B cell (primary cell): ENCODE measurements at regions not wholly inside any gene's neighbourhood (a gene's known extent, or its start where the extent isn't known, plus 50 kb on each side); places are given as distances from the start of the nearest gene placed in this dataset.

Source experiments
- ATAC-seq: fragments of 200-7000 bp; cut with Tn5 transposase; one replicate; pipeline ENCODE4 v1.10.0; 2021; ENCODE audit warnings: low read depth, mild to moderate bottlenecking, moderate number of reproducible peaks, moderate library complexity
- CTCF ChIA-PET: fragments of 350-600 bp; sonication (Branson Sonifier 250); formaldehyde crosslinking; loops from one replicate; lab custom pipeline; 2021; ENCODE audit warnings: antibody characterized with exemption, inconsistent platforms; lab: Charles Lee
- POLR2A ChIA-PET: fragments of 350-600 bp; sonication (Branson Sonifier 250); formaldehyde crosslinking; loops from one replicate; lab custom pipeline; 2021; ENCODE audit warnings: antibody characterized with exemption; lab: Charles Lee
- DNase-seq: peaks from one replicate; pipeline ENCODE4 v3.0.0; 2013
- H2AFZ ChIP-seq: 2 replicates; pipeline ENCODE4 v1.6.1; 2012; ENCODE audit warnings: mild to moderate bottlenecking, low read depth, low read length; ENCODE audit not compliant: insufficient read depth, poor library complexity, severe bottlenecking
- H3K27ac ChIP-seq, 2 donors: 1 replicate in 1 of 2; 2 replicates in 1 of 2; pipeline ENCODE4 v1.5.1; 2012 to 2013; ENCODE audit warnings: low read length in 2 of 2, mild to moderate bottlenecking in 2 of 2, moderate library complexity in 1 of 2
- H3K27me3 ChIP-seq, 4 experiments: fragments of 200-600 bp in 1 of 4; sonication (generic) in 1 of 4; replicated peaks in 1 of 4; 1 replicate in 2 of 4; 2 replicates in 2 of 4; pipeline versions ENCODE4 v1.6.1 to v1.7.0; 2013 to 2016; ENCODE audit warnings: low read length in 3 of 4, mild to moderate bottlenecking in 2 of 4, mixed read lengths in 1 of 4, moderate library complexity in 1 of 4; ENCODE audit not compliant: insufficient read depth in 4 of 4, control insufficient read depth in 3 of 4; ENCODE audit errors: control extremely low read depth in 1 of 4
- H3K36me3 ChIP-seq, 2 experiments: replicated peaks in 1 of 2; 1 replicate in 1 of 2; 2 replicates in 1 of 2; pipeline versions ENCODE4 v1.6.1 to v1.7.1; 2013; ENCODE audit warnings: low read length in 1 of 2; ENCODE audit not compliant: insufficient read depth in 2 of 2, control insufficient read depth in 1 of 2; ENCODE audit errors: control extremely low read depth in 1 of 2, extremely low read depth in 1 of 2
- H3K4me1 ChIP-seq, 2 donors: fragments of 200-600 bp in 1 of 2; sonication (generic) in 1 of 2; 1 replicate in 1 of 2; 2 replicates in 1 of 2; pipeline versions ENCODE4 v1.5.1 to v1.6.1; 2013 to 2017; ENCODE audit warnings: low read length in 2 of 2; ENCODE audit not compliant: control insufficient read depth in 2 of 2, insufficient read depth in 2 of 2
- H3K4me2 ChIP-seq: replicated peaks from 2 replicates; pipeline ENCODE3; 2012; ENCODE audit warnings: mild to moderate bottlenecking, low read depth, low read length; ENCODE audit not compliant: poor library complexity, severe bottlenecking
- H3K4me3 ChIP-seq, 5 experiments: fragments of 200-600 bp in 1 of 5; sonication (generic) in 1 of 5; 1 replicate in 3 of 5; 2 replicates in 2 of 5; pipeline versions ENCODE4 v1.5.1 to v1.7.0; 2011 to 2016; ENCODE audit warnings: low read length in 4 of 5, mild to moderate bottlenecking in 4 of 5, low read depth in 2 of 5, control low read depth in 1 of 5, moderate library complexity in 1 of 5; ENCODE audit not compliant: insufficient read depth in 1 of 5; ENCODE audit errors: control extremely low read depth in 1 of 5, extremely low read depth in 1 of 5
- H3K79me2 ChIP-seq: fragments of 200-600 bp; sonication (generic); one replicate; pipeline ENCODE4 v1.6.0; 2016; ENCODE audit warnings: low read length; ENCODE audit not compliant: control insufficient read depth, insufficient read depth
- H3K9ac ChIP-seq: fragments of 200-600 bp; sonication (generic); 2 replicates; pipeline ENCODE4 v1.6.1; 2017; ENCODE audit warnings: mild to moderate bottlenecking, low read length, moderate library complexity
- H3K9me3 ChIP-seq, 3 donors: one replicate each; pipeline versions ENCODE4 v1.6.1 to v1.7.1; 2013; ENCODE audit warnings: low read length in 2 of 3; ENCODE audit not compliant: control insufficient read depth in 2 of 3, insufficient read depth in 1 of 3; ENCODE audit errors: control extremely low read depth in 1 of 3
- H4K20me1 ChIP-seq: 2 replicates; pipeline ENCODE4 v1.6.0; 2012; ENCODE audit warnings: mild to moderate bottlenecking, low read length; ENCODE audit not compliant: insufficient read depth, control insufficient read depth, poor library complexity, severe bottlenecking
- H3K27ac Mint-ChIP-seq: one replicate; pipeline ENCODE4 v1.8.0; 2021; ENCODE audit warnings: mixed read lengths
- H3K27me3 Mint-ChIP-seq: one replicate; pipeline ENCODE4 v1.8.0; 2021; ENCODE audit warnings: mixed read lengths
- H3K4me1 Mint-ChIP-seq: one replicate; pipeline ENCODE4 v1.8.0; 2021; ENCODE audit warnings: mixed read lengths
- H3K4me3 Mint-ChIP-seq: one replicate; pipeline ENCODE4 v1.8.0; 2021; ENCODE audit warnings: mixed read lengths
- H3K9me3 Mint-ChIP-seq: one replicate; pipeline ENCODE4 v1.8.0; 2022; ENCODE audit warnings: mixed read lengths; ENCODE audit not compliant: insufficient read depth
- EZH2 ChIP-seq: IDR thresholded peaks from 2 replicates; pipeline ENCODE4 v1.6.1; 2012; ENCODE audit warnings: borderline replicate concordance, low read depth, mild to moderate bottlenecking, moderate library complexity, low read length; ENCODE audit not compliant: insufficient read depth, poor library complexity, severe bottlenecking
- WGBS: methylation state at CpG from one replicate; pipeline ENCODE4 v1.1.5; 2013; ENCODE audit warnings: missing lambda C conversion rate; ENCODE audit not compliant: insufficient coverage; 5-methylcytosine and 5-hydroxymethylcytosine counted together
- intact Hi-C: fragments of 100-400 bp; cut with micrococcal nuclease; formaldehyde crosslinking; loops from one replicate; pipeline ENCODE4 v1.10.0; 2022
- TF ChIP-seq, protein P1 (sequence below): fragments of 200-600 bp; IDR thresholded peaks from one replicate; pipeline ENCODE4 v1.8.0; 2022; ENCODE audit warnings: antibody characterized with exemption, mild to moderate bottlenecking

GRCh38 chr4:175066923-175067627 is 148.9 kb downstream of the ADAM29 start:
- no peak for DNase-seq
- H3K4me3 ChIP-seq, result no peak overlapping the region
- Mint-ChIP-seq H3K27me3 (no peaks in the 10 kb centered on the region), H3K27ac (no peak overlapping the region), H3K9me3 (no peaks in the 10 kb centered on the region), H3K4me1 (peaks cover 5% of the 10 kb centered on the region), H3K4me3 (no peak overlapping the region)
- intact Hi-C loops, result no loop called here
- WGBS, result 48% methylated on average over 2 of the region's 3 CpGs
- H3K9me3 ChIP-seq, result peaks cover 0 to 6% (median 0%) of the 10 kb centered on the region in 3 donors
- no peak overlapping the region for H3K4me2 ChIP-seq
- no peak overlapping the region for H3K27ac ChIP-seq
- H3K79me2 ChIP-seq, result no peaks in the 10 kb centered on the region
- ChIA-PET CTCF (no interaction called here), POLR2A (no interaction called here)
- peak; percentile 31 for ATAC-seq
- no peaks in the 10 kb centered on the region for H4K20me1 ChIP-seq
- no peaks in the 10 kb centered on the region for H3K36me3 ChIP-seq
- H2AFZ ChIP-seq, result no peak overlapping the region
- H3K27me3 ChIP-seq, result no peaks in the 10 kb centered on the region
- no peaks in the 10 kb centered on the region for H3K4me1 ChIP-seq
- H3K9ac ChIP-seq, result no peak overlapping the region
- no peak for TF ChIP-seq EZH2
- TF ChIP-seq, protein P1, sequence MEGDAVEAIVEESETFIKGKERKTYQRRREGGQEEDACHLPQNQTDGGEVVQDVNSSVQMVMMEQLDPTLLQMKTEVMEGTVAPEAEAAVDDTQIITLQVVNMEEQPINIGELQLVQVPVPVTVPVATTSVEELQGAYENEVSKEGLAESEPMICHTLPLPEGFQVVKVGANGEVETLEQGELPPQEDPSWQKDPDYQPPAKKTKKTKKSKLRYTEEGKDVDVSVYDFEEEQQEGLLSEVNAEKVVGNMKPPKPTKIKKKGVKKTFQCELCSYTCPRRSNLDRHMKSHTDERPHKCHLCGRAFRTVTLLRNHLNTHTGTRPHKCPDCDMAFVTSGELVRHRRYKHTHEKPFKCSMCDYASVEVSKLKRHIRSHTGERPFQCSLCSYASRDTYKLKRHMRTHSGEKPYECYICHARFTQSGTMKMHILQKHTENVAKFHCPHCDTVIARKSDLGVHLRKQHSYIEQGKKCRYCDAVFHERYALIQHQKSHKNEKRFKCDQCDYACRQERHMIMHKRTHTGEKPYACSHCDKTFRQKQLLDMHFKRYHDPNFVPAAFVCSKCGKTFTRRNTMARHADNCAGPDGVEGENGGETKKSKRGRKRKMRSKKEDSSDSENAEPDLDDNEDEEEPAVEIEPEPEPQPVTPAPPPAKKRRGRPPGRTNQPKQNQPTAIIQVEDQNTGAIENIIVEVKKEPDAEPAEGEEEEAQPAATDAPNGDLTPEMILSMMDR, result no peak

- Histone ChIP-seq H3K36me3 (no peaks in the 10 kb centered on the region), H4K20me1 (no peaks in the 10 kb centered on the region), H3K4me1 (no peaks in the 10 kb centered on the region), H2AFZ (no peak overlapping the region), H3K9me3 (no peaks in the 10 kb centered on the region), H3K4me2 (no peak overlapping the region), H3K9ac (no peak overlapping the region), H3K27me3 (no peaks in the 10 kb centered on the region), H3K27ac (no peak overlapping the region), H3K4me3 (no peak overlapping the region), H3K79me2 (no peaks in the 10 kb centered on the region)
- no peak overlapping the region for H3K4me3 Mint-ChIP-seq
- DNase-seq (no peak), ATAC-seq (no peak)
- H3K27ac Mint-ChIP-seq, result no peak overlapping the region
- intact Hi-C loops, result no loop called here
- H3K27me3 Mint-ChIP-seq, result no peaks in the 10 kb centered on the region
- TF ChIP-seq, protein P1, result no peak
- TF ChIP-seq EZH2, result no peak
- ChIA-PET POLR2A (no interaction called here), CTCF (no interaction called here)
- H3K4me1 Mint-ChIP-seq, result peaks cover 5% of the 10 kb centered on the region
- H3K9me3 Mint-ChIP-seq, result peaks cover 2% of the 10 kb centered on the region
These were observed 150.1 kb downstream of the ADAM29 start for GRCh38 chr4:175068266-175068665.
